Nephron (organoid): ENCODE measurements at regions not wholly inside any gene's neighbourhood (a gene's known extent, or its start where the extent isn't known, plus 50 kb on each side); places are given as distances from the start of the nearest gene placed in this dataset.
"Not testable (repeated sequence)": the region's sequence is repeated elsewhere in the genome, so short reads cannot be mapped to it uniquely, and the experiment has no call there.

Experiments
- H3K27ac Mint-ChIP-seq, 3 experiments: 2 replicates each; pipeline ENCODE4 v1.8.0; 2020; ENCODE audit warnings: mixed read lengths in 3 of 3, mild to moderate bottlenecking in 2 of 3, moderate library complexity in 1 of 3
- H3K27me3 Mint-ChIP-seq: 2 replicates; pipeline ENCODE4 v1.8.0; 2021; ENCODE audit warnings: low read depth, mild to moderate bottlenecking, moderate library complexity, mixed read lengths
- H3K36me3 Mint-ChIP-seq: 2 replicates; pipeline ENCODE4 v1.8.0; 2020; ENCODE audit warnings: low read depth, mixed read lengths
- H3K4me1 Mint-ChIP-seq: 2 replicates; pipeline ENCODE4 v1.8.0; 2020; ENCODE audit warnings: mixed read lengths
- H3K4me3 Mint-ChIP-seq, 3 experiments: 2 replicates each; pipeline ENCODE4 v1.8.0; 2020; ENCODE audit warnings: mild to moderate bottlenecking in 3 of 3, mixed read lengths in 3 of 3, moderate library complexity in 2 of 3
- H3K9me3 Mint-ChIP-seq: 2 replicates; pipeline ENCODE4 v1.8.0; 2020; ENCODE audit warnings: mixed read lengths
- CTCF ChIP-seq, 3 experiments: fragments of 200-600 bp; sonication (generic); IDR thresholded peaks; one replicate each; pipeline ENCODE4 v1.5.0; 2021; ENCODE audit warnings: antibody characterized with exemption in 3 of 3; ENCODE audit not compliant: unreplicated experiment in 3 of 3

- no peaks in the 10 kb centered on the region for H3K27me3 Mint-ChIP-seq
- H3K9me3 Mint-ChIP-seq = peaks cover 2% of the 10 kb centered on the region
- H3K4me3 Mint-ChIP-seq = no peak overlapping the region
- H3K36me3 Mint-ChIP-seq = no peaks in the 10 kb centered on the region
- no peak for TF ChIP-seq CTCF (IDR thresholded peaks at IDR 0.05; ENCODE audit: unreplicated experiment in 3 of 3)
- no peaks in the 10 kb centered on the region for H3K4me1 Mint-ChIP-seq
- H3K27ac Mint-ChIP-seq = no peak overlapping the region
Observed at GRCh38 chr14:43087666-43088065, 1419.4 kb downstream of the FSCB start.

- H3K4me1 Mint-ChIP-seq = no peaks in the 10 kb centered on the region
- H3K4me3 Mint-ChIP-seq = no peak overlapping the region
- peaks cover 2% of the 10 kb centered on the region for H3K9me3 Mint-ChIP-seq
- H3K27ac Mint-ChIP-seq = no peak overlapping the region
- H3K27me3 Mint-ChIP-seq = no peaks in the 10 kb centered on the region
- H3K36me3 Mint-ChIP-seq = no peaks in the 10 kb centered on the region
- TF ChIP-seq CTCF (IDR thresholded peaks at IDR 0.05; ENCODE audit: unreplicated experiment in 3 of 3) = no peak
Observed at GRCh38 chr14:43085819-43086218, 1421.3 kb downstream of the FSCB start.

- H3K27me3 Mint-ChIP-seq, H3K27ac Mint-ChIP-seq, H3K4me3 Mint-ChIP-seq, H3K4me1 Mint-ChIP-seq, H3K9me3 Mint-ChIP-seq, H3K36me3 Mint-ChIP-seq: not testable (repeated sequence)
Observed at GRCh38 chr14:43067372-43067771, 1439.7 kb downstream of the FSCB start.

- Mint-ChIP-seq H3K4me3 (no peak overlapping the region), H3K36me3 (no peaks in the 10 kb centered on the region), H3K27me3 (no peaks in the 10 kb centered on the region), H3K27ac (no peak overlapping the region), H3K4me1 (no peaks in the 10 kb centered on the region), H3K9me3 (peaks cover 4% of the 10 kb centered on the region)
- TF ChIP-seq CTCF (IDR thresholded peaks at IDR 0.05; ENCODE audit: unreplicated experiment in 3 of 3) = no peak
Observed at GRCh38 chr14:43056106-43056505, 1449.4 kb downstream of the LRFN5 start.

- Mint-ChIP-seq H3K4me3 (no peak overlapping the region), H3K36me3 (no peaks in the 10 kb centered on the region), H3K9me3 (no peaks in the 10 kb centered on the region), H3K27ac (no peak overlapping the region), H3K27me3 (no peaks in the 10 kb centered on the region), H3K4me1 (no peaks in the 10 kb centered on the region)
- TF ChIP-seq CTCF (IDR thresholded peaks at IDR 0.05; ENCODE audit: unreplicated experiment in 3 of 3) = no peak
Observed at GRCh38 chr14:43052897-43053296, 1446.2 kb downstream of the LRFN5 start.

- Mint-ChIP-seq H3K4me1 (peaks cover 13% of the 10 kb centered on the region), H3K4me3 (no peak overlapping the region), H3K27me3 (no peaks in the 10 kb centered on the region), H3K27ac (no peak overlapping the region), H3K9me3 (no peaks in the 10 kb centered on the region), H3K36me3 (no peaks in the 10 kb centered on the region)
- TF ChIP-seq CTCF (IDR thresholded peaks at IDR 0.05; ENCODE audit: unreplicated experiment in 3 of 3) = no peak
Observed at GRCh38 chr14:43043850-43044249, 1437.2 kb downstream of the LRFN5 start.
